IgD-negative memory B cell (primary cell): ENCODE measurements at regions not wholly inside any gene's neighbourhood (a gene's known extent, or its start where the extent isn't known, plus 50 kb on each side); places are given as distances from the start of the nearest gene placed in this dataset.

Experiments
- H3K27ac Mint-ChIP-seq, 3 donors: one replicate each; pipeline ENCODE4 v1.8.0; 2020 to 2022; ENCODE audit warnings: mild to moderate bottlenecking in 3 of 3, mixed read lengths in 3 of 3, moderate library complexity in 1 of 3
- H3K27me3 Mint-ChIP-seq: one replicate; pipeline ENCODE4 v1.8.0; 2021; ENCODE audit warnings: mixed read lengths
- H3K36me3 Mint-ChIP-seq: one replicate; pipeline ENCODE4 v1.8.0; 2020; ENCODE audit warnings: mild to moderate bottlenecking, mixed read lengths
- H3K4me1 Mint-ChIP-seq, 3 donors: one replicate each; pipeline ENCODE4 v1.8.0; 2020 to 2022; ENCODE audit warnings: mixed read lengths in 3 of 3, mild to moderate bottlenecking in 1 of 3
- H3K4me3 Mint-ChIP-seq, 4 donors: one replicate each; pipeline ENCODE4 v1.8.0; 2020 to 2022; ENCODE audit warnings: mild to moderate bottlenecking in 4 of 4, mixed read lengths in 4 of 4, moderate library complexity in 3 of 4
- H3K9me3 Mint-ChIP-seq, 3 donors: one replicate each; pipeline ENCODE4 v1.8.0; 2020 to 2021; ENCODE audit warnings: mixed read lengths in 3 of 3, mild to moderate bottlenecking in 1 of 3

GRCh38 chr16:49050607-49051006, 231.0 kb downstream of the CBLN1 start:
- Mint-ChIP-seq H3K36me3 (no peaks in the 10 kb centered on the region), H3K27me3 (peaks cover 2% of the 10 kb centered on the region)

DNA sequence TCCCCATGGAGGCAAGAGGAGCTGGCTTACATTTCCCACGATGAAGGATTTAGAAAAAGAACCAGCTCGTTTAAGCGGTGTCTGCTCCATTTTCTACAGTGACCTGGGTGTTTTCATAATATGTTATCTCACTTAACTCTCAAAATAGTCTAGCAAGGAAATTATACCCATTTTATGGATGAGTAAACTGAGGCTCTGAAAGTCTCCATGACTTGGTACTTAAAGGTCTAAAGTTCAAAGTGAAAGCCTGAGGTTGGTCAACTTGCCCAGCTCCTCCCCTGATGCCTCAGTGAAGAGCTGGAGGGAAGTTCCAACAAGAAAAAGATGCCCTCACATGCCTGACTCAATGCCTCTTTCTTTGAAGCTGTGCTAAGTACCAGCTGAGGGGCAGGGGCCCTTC, 232.0 kb downstream of the CBLN1 start:
- peaks cover 2% of the 10 kb centered on the region for H3K27me3 Mint-ChIP-seq
- no peaks in the 10 kb centered on the region for H3K36me3 Mint-ChIP-seq
- no peaks in the 10 kb centered on the region for H3K4me1 Mint-ChIP-seq
- no peak overlapping the region for H3K27ac Mint-ChIP-seq
- H3K9me3 Mint-ChIP-seq, result peaks cover 0 to 5% (median under 1%) of the 10 kb centered on the region in 3 donors
- no peak overlapping the region for H3K4me3 Mint-ChIP-seq

More at GRCh38 chr16:49050607-49051006, 231.0 kb downstream of the CBLN1 start:
- Mint-ChIP-seq H3K9me3 (peaks cover 0 to 7% (median 0%) of the 10 kb centered on the region in 3 donors), H3K27ac (no peak overlapping the region), H3K4me3 (no peak overlapping the region), H3K4me1 (no peaks in the 10 kb centered on the region)

- Mint-ChIP-seq H3K9me3 (peaks cover 0 to 5% (median 4%) of the 10 kb centered on the region in 3 donors), H3K4me1 (no peaks in the 10 kb centered on the region), H3K4me3 (no peak overlapping the region), H3K27me3 (peaks cover 2% of the 10 kb centered on the region), H3K27ac (no peak overlapping the region), H3K36me3 (no peaks in the 10 kb centered on the region)
These were observed 232.4 kb downstream of the CBLN1 start for GRCh38 chr16:49049191-49049590.

- H3K27me3 Mint-ChIP-seq, result peaks cover 2% of the 10 kb centered on the region
These were observed 233.1 kb downstream of the CBLN1 start for GRCh38 chr16:49048557-49048956.

GRCh38 chr16:49036126-49036525, 245.5 kb downstream of the CBLN1 start:
- no peak overlapping the region for H3K4me3 Mint-ChIP-seq
- H3K9me3 Mint-ChIP-seq, result peaks cover 0 to 18% (median 0%) of the 10 kb centered on the region in 3 donors
- no peaks in the 10 kb centered on the region for H3K36me3 Mint-ChIP-seq
- H3K27ac Mint-ChIP-seq, result no peak overlapping the region
- H3K27me3 Mint-ChIP-seq, result no peaks in the 10 kb centered on the region
- no peaks in the 10 kb centered on the region for H3K4me1 Mint-ChIP-seq

More at GRCh38 chr16:49048557-49048956, 233.1 kb downstream of the CBLN1 start:
- H3K4me1 Mint-ChIP-seq, result no peaks in the 10 kb centered on the region
- H3K9me3 Mint-ChIP-seq, result peaks cover 0 to 6% (median 6%) of the 10 kb centered on the region in 3 donors
- H3K4me3 Mint-ChIP-seq, result no peak overlapping the region
- no peak overlapping the region for H3K27ac Mint-ChIP-seq
- no peaks in the 10 kb centered on the region for H3K36me3 Mint-ChIP-seq

- Mint-ChIP-seq H3K4me1 (no peaks in the 10 kb centered on the region), H3K36me3 (no peaks in the 10 kb centered on the region), H3K9me3 (peaks cover 0 to 4% (median 2%) of the 10 kb centered on the region in 3 donors), H3K27ac (no peak overlapping the region), H3K4me3 (no peak overlapping the region), H3K27me3 (no peaks in the 10 kb centered on the region)
These were observed 254.2 kb downstream of the CBLN1 start for GRCh38 chr16:49027420-49027819.

DNA sequence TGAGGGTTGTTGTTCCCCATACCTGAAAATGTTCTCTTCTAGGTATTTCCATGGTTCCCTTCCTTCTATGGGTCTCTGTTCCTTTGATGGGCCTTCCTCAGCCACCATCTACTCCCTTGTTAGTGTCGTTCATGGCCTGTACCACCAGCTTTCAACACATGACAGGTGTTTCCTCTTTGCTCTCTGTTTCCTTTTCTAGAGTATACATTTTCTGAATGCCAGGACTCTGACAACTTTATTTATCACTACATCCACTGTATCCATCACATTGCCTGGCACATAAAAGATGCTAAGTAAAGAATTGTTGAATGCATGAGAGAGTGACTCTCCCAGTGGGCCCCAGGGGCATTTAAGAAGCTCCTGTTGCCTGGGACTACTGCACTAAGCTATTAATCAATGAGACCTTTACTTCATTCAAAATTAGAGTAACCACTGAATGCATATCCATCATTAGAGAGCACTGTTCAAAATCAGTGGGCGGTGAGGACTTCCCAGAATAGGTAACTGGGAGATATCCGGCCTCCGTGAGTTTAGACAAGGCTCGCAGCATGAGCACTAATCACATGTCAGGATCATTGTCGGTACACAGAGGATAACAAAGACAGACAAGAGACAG, 255.0 kb downstream of the CBLN1 start:
- H3K27me3 Mint-ChIP-seq, result no peaks in the 10 kb centered on the region
- no peaks in the 10 kb centered on the region for H3K4me1 Mint-ChIP-seq
- no peak overlapping the region for H3K4me3 Mint-ChIP-seq
- no peaks in the 10 kb centered on the region for H3K36me3 Mint-ChIP-seq
- peaks cover 0 to 3% (median 2%) of the 10 kb centered on the region in 3 donors for H3K9me3 Mint-ChIP-seq
- no peak overlapping the region for H3K27ac Mint-ChIP-seq

DNA sequence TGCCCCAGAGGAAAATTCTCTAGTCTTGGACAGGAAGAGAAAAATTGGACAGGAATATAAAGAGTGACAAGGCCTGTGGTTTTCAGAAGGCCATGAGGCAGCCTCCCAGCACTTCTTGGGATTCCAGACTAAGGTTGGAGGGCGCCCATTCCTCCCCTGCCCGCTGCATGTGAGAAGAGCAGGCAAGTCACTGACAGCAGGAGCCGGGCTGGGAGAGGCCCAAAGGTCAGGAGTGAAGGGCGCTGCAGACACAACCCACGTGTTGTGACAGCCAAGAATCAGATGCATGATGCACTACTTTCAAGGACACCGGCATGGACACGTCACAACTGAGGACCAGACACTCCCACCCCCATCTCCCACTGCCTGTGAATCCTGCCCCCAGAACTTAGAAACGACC, 256.7 kb downstream of the CBLN1 start:
- Mint-ChIP-seq H3K4me3 (no peak overlapping the region), H3K36me3 (no peaks in the 10 kb centered on the region), H3K27ac (no peak overlapping the region)

GRCh38 chr16:49024016-49024415, 257.6 kb downstream of the CBLN1 start:
- H3K27ac Mint-ChIP-seq, result no peak overlapping the region
- no peaks in the 10 kb centered on the region for H3K27me3 Mint-ChIP-seq
- no peaks in the 10 kb centered on the region for H3K4me1 Mint-ChIP-seq
- no peaks in the 10 kb centered on the region for H3K36me3 Mint-ChIP-seq
- H3K4me3 Mint-ChIP-seq, result no peak overlapping the region
- peaks cover 0 to 3% (median 2%) of the 10 kb centered on the region in 3 donors for H3K9me3 Mint-ChIP-seq

More for the DNA sequence above, 256.7 kb downstream of the CBLN1 start:
- Mint-ChIP-seq H3K4me1 (no peaks in the 10 kb centered on the region), H3K9me3 (peaks cover 0 to 3% (median 2%) of the 10 kb centered on the region in 3 donors), H3K27me3 (no peaks in the 10 kb centered on the region)

DNA sequence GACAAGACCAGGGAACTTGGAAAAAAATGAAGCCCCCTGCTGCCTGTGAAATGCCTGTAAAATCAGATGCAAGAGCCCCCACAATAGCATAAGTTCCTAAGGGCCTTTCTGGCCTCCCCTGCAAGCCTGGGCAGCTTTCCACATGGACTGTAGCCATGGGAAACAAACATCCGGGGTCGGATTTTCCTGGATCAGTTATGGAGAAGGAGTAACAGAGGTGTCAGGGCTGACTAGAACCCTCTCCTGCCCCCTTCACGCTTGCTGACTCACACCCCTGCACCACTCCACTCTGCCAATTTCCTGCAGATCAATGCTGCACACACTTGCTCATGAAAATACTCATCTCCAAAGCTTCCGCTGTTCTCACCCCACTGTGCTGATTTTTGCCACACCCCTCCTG, 258.6 kb downstream of the CBLN1 start:
- no peak overlapping the region for H3K4me3 Mint-ChIP-seq
- H3K36me3 Mint-ChIP-seq, result no peaks in the 10 kb centered on the region
- H3K9me3 Mint-ChIP-seq, result peaks cover 0 to 3% (median 2%) of the 10 kb centered on the region in 3 donors
- H3K27me3 Mint-ChIP-seq, result no peaks in the 10 kb centered on the region
- no peak overlapping the region for H3K27ac Mint-ChIP-seq
- H3K4me1 Mint-ChIP-seq, result no peaks in the 10 kb centered on the region

- Mint-ChIP-seq H3K36me3 (no peaks in the 10 kb centered on the region), H3K27ac (no peak overlapping the region), H3K9me3 (peaks cover 0 to 3% (median 2%) of the 10 kb centered on the region in 3 donors), H3K27me3 (no peaks in the 10 kb centered on the region), H3K4me3 (no peak overlapping the region), H3K4me1 (no peaks in the 10 kb centered on the region)
These were observed 259.2 kb downstream of the CBLN1 start for GRCh38 chr16:49022351-49022963.

DNA sequence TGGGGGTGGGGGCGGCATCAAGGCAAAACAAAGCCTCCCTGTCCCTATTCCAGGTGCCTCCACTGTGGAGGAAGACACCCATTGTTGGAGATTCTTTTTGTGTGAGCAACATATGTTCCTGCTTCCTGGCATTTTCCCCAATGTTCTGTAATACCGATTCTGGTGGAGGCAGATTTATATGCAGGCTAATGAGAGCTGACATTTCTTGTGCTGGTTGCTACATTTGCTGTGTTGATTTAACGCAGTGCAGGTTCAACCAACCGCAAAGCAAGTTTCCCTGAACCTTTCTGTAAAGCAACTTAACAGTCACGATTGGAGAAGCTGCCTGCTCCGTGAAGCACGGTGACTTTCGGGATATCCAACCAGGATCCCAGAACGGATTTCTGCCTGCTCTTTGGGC, 260.5 kb downstream of the CBLN1 start:
- Mint-ChIP-seq H3K36me3 (no peaks in the 10 kb centered on the region), H3K9me3 (peaks cover 0 to 3% (median 2%) of the 10 kb centered on the region in 3 donors)

GRCh38 chr16:49020436-49020835, 261.2 kb downstream of the CBLN1 start:
- no peak overlapping the region for H3K4me3 Mint-ChIP-seq
- H3K36me3 Mint-ChIP-seq, result no peaks in the 10 kb centered on the region
- H3K9me3 Mint-ChIP-seq, result peaks cover 0 to 2% (median 2%) of the 10 kb centered on the region in 3 donors
- H3K4me1 Mint-ChIP-seq, result no peaks in the 10 kb centered on the region
- no peaks in the 10 kb centered on the region for H3K27me3 Mint-ChIP-seq
- no peak overlapping the region for H3K27ac Mint-ChIP-seq

More for the DNA sequence above, 260.5 kb downstream of the CBLN1 start:
- Mint-ChIP-seq H3K27ac (no peak overlapping the region), H3K4me1 (no peaks in the 10 kb centered on the region), H3K4me3 (no peak overlapping the region), H3K27me3 (no peaks in the 10 kb centered on the region)

- no peak overlapping the region for H3K27ac Mint-ChIP-seq
- peak overlapping the region in 1 of 4 donors; percentile 31 for H3K4me3 Mint-ChIP-seq
- peaks cover 0 to 3% (median 0%) of the 10 kb centered on the region in 3 donors for H3K9me3 Mint-ChIP-seq
- no peaks in the 10 kb centered on the region for H3K27me3 Mint-ChIP-seq
- H3K36me3 Mint-ChIP-seq, result no peaks in the 10 kb centered on the region
- no peaks in the 10 kb centered on the region for H3K4me1 Mint-ChIP-seq
These were observed 261.8 kb downstream of the CBLN1 start for GRCh38 chr16:49019831-49020230.

DNA sequence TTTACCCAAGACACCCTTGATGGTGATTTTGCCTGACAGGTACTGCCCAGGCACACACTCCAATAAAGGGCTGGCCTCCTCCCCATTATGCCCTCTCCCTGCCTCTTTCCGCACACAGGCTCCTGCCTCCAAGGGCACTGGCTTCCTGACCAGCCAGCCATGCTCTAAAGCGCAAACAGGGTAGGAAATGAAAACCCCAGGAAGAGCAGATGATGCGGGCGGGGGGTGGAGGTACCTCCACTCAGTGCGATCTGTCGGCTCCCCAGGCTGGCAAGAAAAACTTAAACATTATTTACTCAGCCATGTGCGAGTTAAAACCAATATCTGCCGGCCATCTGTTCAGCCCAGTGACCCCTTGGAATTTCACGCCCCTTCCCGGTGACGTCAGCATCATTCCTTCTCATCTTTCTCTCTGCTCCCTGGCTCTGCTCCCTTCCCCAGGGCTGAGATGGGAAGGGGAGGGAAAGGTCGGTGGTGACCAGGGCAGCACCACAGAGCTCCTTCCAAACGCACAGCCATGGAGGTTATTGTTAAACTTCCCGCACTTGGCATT, 262.5 kb downstream of the CBLN1 start:
- Mint-ChIP-seq H3K4me3 (no peak overlapping the region), H3K4me1 (no peaks in the 10 kb centered on the region), H3K27me3 (no peaks in the 10 kb centered on the region), H3K9me3 (peaks cover 0 to 2% (median 0%) of the 10 kb centered on the region in 3 donors), H3K27ac (peak overlapping the region in 1 of 3 donors; percentile 14), H3K36me3 (no peaks in the 10 kb centered on the region)
